Muscle layer of colon (tissue), 2 donors: ENCODE measurements at regions not wholly inside any gene's neighbourhood (a gene's known extent, or its start where the extent isn't known, plus 50 kb on each side); places are given as distances from the start of the nearest gene placed in this dataset.

Source experiments
- H3K27ac ChIP-seq: one replicate; pipeline ENCODE4 v1.7.0; 2013; ENCODE audit warnings: low read depth, mild to moderate bottlenecking, low read length, moderate library complexity
- H3K27me3 ChIP-seq, 2 donors: one replicate each; pipeline ENCODE4 v1.7.0; 2013; ENCODE audit warnings: low read length in 2 of 2, mild to moderate bottlenecking in 2 of 2; ENCODE audit not compliant: insufficient read depth in 2 of 2, control insufficient read depth in 1 of 2
- H3K36me3 ChIP-seq: one replicate; pipeline ENCODE4 v1.7.0; 2013; ENCODE audit warnings: mild to moderate bottlenecking, low read length; ENCODE audit not compliant: insufficient read depth
- H3K4me1 ChIP-seq: one replicate; pipeline ENCODE4 v1.7.0; 2013; ENCODE audit warnings: mild to moderate bottlenecking, low read length; ENCODE audit not compliant: insufficient read depth
- H3K4me3 ChIP-seq, 2 donors: one replicate each; pipeline ENCODE4 v1.7.0; 2013; ENCODE audit warnings: low read length in 2 of 2, low read depth in 1 of 2, mild to moderate bottlenecking in 1 of 2, moderate library complexity in 1 of 2
- H3K9ac ChIP-seq: one replicate; pipeline ENCODE4 v1.7.0; 2013; ENCODE audit warnings: low read length
- H3K9me3 ChIP-seq: one replicate; pipeline ENCODE4 v1.7.0; 2013; ENCODE audit warnings: mild to moderate bottlenecking, low read length
- donor health status: abdominal sarcoma.
- donor health status: Adenocarcinoma of cecum.

DNA sequence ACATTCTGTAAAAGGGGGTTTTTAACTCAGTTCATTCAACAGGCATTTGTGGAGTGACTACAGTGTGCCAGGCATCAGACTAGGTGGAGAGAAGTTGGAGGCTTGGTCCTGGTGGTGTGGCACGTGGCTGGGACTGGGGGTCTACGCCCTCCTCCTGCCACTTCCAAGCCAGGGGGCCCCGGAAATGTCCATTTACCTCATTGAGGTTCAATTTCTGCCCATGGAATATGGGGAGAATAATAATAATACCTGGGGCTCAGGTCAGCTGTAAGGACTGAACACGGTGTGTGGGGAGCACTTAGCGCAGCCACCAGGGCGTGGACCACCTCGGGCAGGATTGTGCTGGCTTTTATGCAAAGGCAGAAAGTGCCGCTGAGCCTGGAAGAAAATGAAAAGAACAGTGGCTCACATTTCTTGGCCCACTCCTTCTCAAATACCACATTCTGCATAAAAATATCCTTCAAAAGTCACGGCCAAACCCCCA is 229.4 kb downstream of the ANKRD60 start:
- Histone ChIP-seq H3K4me3 (no peak overlapping the region), H3K27me3 (no peaks in the 10 kb centered on the region), H3K9ac (no peak overlapping the region), H3K9me3 (no peaks in the 10 kb centered on the region), H3K27ac (no peak overlapping the region), H3K36me3 (no peaks in the 10 kb centered on the region), H3K4me1 (peaks cover 5% of the 10 kb centered on the region)

DNA sequence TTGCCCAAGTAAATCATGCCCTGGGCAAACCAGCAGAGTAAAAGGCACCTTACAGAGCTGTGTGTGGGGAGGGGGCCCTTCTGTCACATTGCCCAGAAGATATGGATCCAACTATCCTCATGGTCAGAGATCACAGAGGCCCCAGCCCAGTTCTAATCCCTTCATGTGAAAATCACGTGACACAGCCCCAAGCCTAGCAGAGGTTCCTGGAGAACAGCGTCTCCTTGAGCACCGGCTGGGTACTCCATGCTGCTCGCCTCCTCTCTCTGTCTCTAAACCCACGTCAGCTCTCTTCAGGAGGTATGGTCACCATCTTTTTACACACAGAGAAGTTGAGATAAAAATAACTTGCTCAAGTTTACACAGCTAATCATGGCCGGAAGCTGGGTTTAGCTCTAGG is 230.2 kb downstream of the ANKRD60 start:
- no peaks in the 10 kb centered on the region for H3K36me3 ChIP-seq
- no peaks in the 10 kb centered on the region for H3K27me3 ChIP-seq
- H3K4me1 ChIP-seq = peaks cover 5% of the 10 kb centered on the region
- no peak overlapping the region for H3K4me3 ChIP-seq
- H3K9me3 ChIP-seq = no peaks in the 10 kb centered on the region
- no peak overlapping the region for H3K27ac ChIP-seq
- H3K9ac ChIP-seq = no peak overlapping the region

DNA sequence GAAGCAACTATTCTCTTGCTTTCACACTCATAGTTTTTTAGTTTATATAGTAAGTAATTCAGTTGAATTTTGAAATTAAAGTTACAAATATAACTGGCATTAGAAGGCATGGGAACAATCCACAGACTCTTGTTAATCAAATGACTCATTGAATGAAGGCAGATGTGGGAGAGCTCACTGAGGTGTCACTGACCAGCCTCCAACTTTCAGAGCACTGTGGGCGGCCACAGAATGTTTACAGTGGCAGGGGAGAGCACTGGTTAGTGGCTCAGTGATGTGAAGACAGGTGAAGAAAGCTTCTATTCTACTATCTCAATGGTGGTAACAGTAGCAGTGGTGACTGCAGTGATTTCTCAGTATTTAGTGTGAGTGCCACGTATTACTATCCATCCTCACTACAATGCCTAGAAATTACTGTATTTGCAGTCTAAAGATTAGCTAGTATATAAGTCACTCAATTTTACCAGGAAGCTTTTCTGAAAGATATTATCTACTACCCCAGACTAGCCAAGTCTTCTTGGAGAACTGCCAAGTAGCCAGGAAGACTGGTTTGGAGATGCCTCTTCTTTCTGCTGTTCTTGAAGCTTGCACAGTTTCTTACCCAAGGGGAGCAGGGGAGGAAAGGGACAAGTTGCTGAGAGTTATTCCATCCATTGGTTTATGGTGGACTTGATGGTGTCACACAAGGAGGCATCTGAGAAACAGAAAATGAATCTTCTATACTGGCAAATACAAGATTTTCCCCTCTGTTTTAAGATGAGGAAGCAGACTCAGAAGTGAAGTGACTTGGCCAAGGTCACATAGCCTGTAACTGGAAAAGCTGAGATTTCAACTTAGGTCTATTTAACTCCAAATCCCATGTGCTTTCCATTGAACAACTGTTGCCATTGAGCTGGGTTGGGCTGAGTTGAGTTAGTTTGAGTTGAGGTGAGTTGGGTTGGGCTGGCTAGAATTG is 231.2 kb downstream of the ANKRD60 start:
- Histone ChIP-seq H3K9ac (no peak overlapping the region), H3K9me3 (no peaks in the 10 kb centered on the region), H3K4me1 (peaks cover 5% of the 10 kb centered on the region), H3K4me3 (no peak overlapping the region), H3K27ac (no peak overlapping the region), H3K27me3 (no peaks in the 10 kb centered on the region), H3K36me3 (no peaks in the 10 kb centered on the region)

DNA sequence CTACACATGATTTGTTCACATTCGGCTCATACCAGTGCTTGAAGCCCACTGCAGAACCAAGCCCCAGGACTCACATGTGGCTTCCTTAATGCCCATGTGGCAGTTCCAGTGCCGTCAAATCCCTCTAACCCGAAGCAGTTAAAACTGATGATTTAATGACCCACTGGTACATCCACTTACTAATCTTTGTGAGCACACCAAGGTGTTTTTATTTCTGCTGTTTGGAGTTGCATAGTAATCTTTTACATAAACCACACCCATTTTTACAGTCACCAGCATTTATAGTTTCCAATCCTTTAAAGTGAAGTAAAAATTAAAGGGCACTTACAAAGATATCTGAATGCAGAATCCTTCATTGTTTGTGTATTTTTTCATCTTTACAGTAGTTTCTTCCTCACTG is 232.0 kb downstream of the ANKRD60 start:
- Histone ChIP-seq H3K4me3 (no peak overlapping the region), H3K9me3 (no peaks in the 10 kb centered on the region), H3K4me1 (peaks cover 5% of the 10 kb centered on the region), H3K27me3 (no peaks in the 10 kb centered on the region), H3K36me3 (no peaks in the 10 kb centered on the region), H3K27ac (no peak overlapping the region), H3K9ac (no peak overlapping the region)

DNA sequence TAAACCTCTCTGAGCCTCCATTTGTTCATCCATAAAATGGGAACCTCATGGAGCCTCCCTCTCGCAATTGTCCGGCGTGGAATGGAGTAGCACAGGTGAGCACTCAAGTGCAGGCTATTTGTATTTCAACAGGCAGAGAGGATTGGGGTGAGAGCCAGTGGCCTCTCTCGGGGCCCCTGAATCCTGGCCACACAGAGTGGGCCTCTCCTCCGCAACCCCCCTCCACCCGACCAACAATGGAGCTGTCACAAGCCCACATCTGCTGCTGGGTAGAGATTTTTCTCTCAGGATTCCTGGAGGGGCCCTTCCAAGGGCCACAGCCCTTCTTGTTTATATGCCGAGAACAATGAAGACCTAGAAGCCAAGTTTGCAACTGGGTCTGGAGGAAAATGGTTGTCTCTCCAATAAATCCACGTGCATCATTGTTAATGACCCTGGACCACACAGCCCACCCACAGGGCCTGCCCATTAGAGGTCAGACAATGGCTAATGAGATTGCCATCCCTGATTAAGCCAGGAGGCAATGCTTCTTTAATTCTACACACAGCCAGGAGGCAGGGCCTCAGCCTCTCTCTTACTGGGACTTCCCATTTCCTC is 233.0 kb downstream of the ANKRD60 start:
- H3K9ac ChIP-seq = no peak overlapping the region
- H3K4me1 ChIP-seq = no peaks in the 10 kb centered on the region

DNA sequence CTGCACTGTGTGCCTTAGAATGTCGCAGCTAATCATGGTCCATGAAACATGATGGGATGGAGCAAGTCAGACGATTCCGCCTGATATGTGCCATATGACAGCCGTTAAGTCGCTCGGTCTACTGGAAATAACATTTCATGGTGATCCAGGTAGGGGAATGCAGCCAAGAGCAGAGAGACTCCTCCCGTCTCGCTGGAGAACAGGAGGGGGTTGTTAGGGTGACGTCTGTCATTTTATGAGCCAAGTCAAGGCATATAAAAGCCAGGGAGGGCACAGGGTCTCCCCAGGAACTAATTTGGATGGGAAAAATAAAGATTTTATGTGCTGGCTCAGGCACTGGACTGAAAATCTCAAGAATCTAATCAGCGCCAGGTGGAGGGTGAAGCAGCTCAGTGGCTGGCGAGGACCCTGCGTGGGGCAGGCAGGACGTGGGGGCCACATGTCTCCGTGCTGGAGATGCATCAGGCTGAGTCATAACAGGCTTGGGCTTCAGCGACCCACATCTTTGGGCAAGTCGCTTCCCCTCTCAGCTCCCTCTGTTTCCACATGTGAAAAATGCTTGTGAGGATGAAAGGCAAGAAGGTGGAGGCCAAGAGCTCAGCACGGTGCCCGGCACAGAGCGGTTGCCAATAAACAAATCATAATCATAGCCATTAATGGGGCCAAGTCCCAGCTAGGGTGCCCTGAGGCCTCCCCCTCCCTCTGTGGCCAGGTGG is 234.6 kb downstream of the ANKRD60 start:
- no peak overlapping the region for H3K9ac ChIP-seq
- H3K4me1 ChIP-seq = no peaks in the 10 kb centered on the region
- no peaks in the 10 kb centered on the region for H3K27me3 ChIP-seq
- no peak overlapping the region for H3K27ac ChIP-seq
- H3K9me3 ChIP-seq = no peaks in the 10 kb centered on the region
- H3K4me3 ChIP-seq = no peak overlapping the region
- no peaks in the 10 kb centered on the region for H3K36me3 ChIP-seq

More for the DNA sequence above, 233.0 kb downstream of the ANKRD60 start:
- Histone ChIP-seq H3K4me3 (no peak overlapping the region), H3K27ac (no peak overlapping the region), H3K27me3 (no peaks in the 10 kb centered on the region), H3K9me3 (no peaks in the 10 kb centered on the region), H3K36me3 (no peaks in the 10 kb centered on the region)

DNA sequence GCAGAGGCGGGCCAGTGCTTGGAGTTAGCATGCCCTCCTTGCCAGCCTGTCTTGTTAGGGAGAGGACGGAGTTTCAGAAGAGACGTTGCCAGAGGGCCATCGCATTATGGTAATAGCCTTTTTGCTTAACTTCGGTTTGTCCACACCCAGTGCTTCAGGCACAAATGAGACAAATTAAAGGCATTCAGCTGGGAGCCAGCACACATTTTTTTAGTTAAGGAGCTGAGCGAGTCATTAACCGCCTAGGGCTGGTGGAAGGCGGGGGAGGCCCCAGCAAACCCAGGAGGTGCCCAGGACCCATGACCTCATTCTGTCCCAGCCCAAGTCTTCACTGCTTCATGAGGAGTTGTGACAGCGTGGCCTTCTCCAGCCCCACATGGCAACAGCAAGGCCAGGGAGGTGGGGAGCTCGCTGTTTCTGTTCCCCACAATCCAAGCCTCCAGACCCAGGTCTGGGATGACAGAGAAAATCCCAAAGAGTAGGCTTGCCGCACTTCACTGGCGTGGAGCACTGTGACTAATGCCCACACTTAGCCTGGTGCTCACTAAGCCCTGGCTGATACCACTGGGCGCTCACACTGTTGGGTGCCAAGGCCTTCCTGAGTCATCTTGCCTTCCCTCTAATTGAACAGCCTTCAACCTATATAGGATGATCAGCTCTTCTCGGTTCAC is 237.1 kb downstream of the ANKRD60 start:
- no peak overlapping the region for H3K9ac ChIP-seq
- no peaks in the 10 kb centered on the region for H3K36me3 ChIP-seq
- no peak overlapping the region for H3K27ac ChIP-seq
- no peaks in the 10 kb centered on the region for H3K4me1 ChIP-seq
- H3K27me3 ChIP-seq = no peaks in the 10 kb centered on the region
- no peak overlapping the region for H3K4me3 ChIP-seq
- no peaks in the 10 kb centered on the region for H3K9me3 ChIP-seq

DNA sequence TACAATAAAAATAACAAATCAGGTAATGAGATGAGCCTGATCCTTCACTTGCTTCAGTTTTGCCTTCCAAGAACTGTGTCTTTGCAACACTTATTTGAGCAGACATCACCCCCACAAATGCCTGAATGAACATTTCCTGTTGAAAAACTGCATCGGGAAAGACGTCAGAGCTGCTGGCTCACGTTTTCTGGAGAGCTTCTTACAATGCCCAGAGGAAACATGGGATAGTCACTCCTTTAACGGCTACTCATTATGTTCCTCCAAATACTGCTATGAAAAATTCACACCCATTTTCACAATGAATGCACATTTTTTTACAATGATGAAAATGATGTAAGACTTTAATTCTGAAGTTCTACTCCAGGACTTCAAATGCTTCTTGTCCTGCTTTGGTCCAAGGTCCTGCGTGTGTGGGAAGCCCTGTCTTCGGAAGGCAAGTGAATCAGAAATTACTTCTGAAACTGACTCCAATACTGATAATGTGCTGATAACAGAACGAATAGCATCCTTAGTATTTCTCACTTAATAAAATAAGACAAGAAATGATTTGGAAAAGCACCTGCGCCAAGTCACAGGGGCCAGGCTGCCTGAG is 238.0 kb downstream of the ANKRD60 start:
- no peaks in the 10 kb centered on the region for H3K36me3 ChIP-seq
- no peak overlapping the region for H3K9ac ChIP-seq
- no peaks in the 10 kb centered on the region for H3K4me1 ChIP-seq
- no peak overlapping the region for H3K27ac ChIP-seq
- H3K4me3 ChIP-seq = no peak overlapping the region
- H3K9me3 ChIP-seq = no peaks in the 10 kb centered on the region
- H3K27me3 ChIP-seq = no peaks in the 10 kb centered on the region

DNA sequence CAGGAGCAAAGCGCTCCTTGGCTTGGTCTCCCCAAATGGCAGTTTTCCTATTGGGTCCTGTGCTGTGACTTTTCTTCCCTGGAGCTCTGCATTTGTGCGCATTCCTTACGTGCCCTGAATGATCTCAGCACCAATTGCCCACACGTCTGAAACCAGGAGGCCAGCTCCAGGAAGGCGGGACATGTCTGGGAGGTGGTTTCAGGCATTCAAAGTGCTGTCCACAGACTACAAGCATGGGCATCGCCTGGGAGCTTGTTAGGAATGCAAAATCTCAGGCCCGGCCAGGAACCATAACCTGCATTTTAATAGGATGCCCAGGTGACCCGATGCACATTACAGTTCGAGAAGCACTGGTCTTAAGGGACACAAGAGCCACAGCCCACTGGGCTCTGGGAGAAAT is 239.6 kb downstream of the ANKRD60 start:
- H3K27me3 ChIP-seq = no peaks in the 10 kb centered on the region

DNA sequence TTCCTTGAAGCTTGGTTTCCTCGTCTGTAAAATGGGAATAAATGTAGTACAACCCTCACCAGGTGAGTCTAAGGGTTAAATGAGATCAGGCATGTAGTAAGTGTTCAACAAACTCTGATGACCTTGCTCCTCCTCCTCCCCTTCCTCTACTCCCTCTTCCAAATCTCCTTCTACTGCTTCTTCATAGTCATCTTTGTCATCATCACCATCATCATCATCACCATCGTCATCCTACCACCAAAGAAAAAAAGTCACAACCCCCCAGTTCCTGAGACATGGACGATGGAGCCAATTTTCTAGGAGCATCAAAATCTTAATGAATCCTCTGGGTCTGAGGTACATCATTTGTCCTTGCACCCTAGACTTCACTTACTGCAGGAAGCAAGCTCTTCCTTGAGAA is 240.0 kb downstream of the ANKRD60 start:
- H3K36me3 ChIP-seq = no peaks in the 10 kb centered on the region
- no peaks in the 10 kb centered on the region for H3K9me3 ChIP-seq
- no peaks in the 10 kb centered on the region for H3K4me1 ChIP-seq
- no peak overlapping the region for H3K9ac ChIP-seq
- no peak overlapping the region for H3K27ac ChIP-seq
- no peaks in the 10 kb centered on the region for H3K27me3 ChIP-seq
- H3K4me3 ChIP-seq = no peak overlapping the region

More for the DNA sequence above, 239.6 kb downstream of the ANKRD60 start:
- H3K27ac ChIP-seq = no peak overlapping the region
- no peak overlapping the region for H3K4me3 ChIP-seq
- H3K9me3 ChIP-seq = no peaks in the 10 kb centered on the region
- H3K9ac ChIP-seq = no peak overlapping the region
- H3K36me3 ChIP-seq = no peaks in the 10 kb centered on the region
- H3K4me1 ChIP-seq = no peaks in the 10 kb centered on the region

DNA sequence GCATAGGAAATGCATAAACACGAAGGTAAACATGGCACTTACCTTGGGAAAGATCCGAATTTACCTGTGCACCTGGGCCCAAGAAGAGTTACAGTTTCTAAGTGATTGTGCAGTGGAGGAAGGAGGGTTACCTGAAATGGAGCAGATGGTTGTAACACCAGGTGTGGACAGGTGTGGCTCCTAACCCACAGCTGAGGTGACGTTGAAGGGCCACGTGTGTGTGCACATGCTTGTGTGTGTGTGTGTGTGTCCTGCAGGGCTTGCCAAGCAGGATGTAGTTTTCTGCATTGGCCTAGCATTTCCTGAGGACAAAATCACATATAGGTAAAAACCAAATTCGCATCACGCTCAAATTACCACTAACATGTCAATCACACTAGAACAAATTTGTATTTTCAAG is 240.8 kb downstream of the ANKRD60 start:
- Histone ChIP-seq H3K4me3 (no peak overlapping the region), H3K4me1 (no peaks in the 10 kb centered on the region), H3K27ac (no peak overlapping the region), H3K9me3 (no peaks in the 10 kb centered on the region), H3K36me3 (no peaks in the 10 kb centered on the region), H3K9ac (no peak overlapping the region), H3K27me3 (no peaks in the 10 kb centered on the region)
